Mesendoderm (in vitro differentiated cells): ENCODE measurements at regions not wholly inside any gene's neighbourhood (a gene's known extent, or its start where the extent isn't known, plus 50 kb on each side); places are given as distances from the start of the nearest gene placed in this dataset.

Source experiments
- DNase-seq: peaks from one replicate; pipeline ENCODE4 v3.0.0; 2013
- H2AK5ac ChIP-seq: 2 replicates; pipeline ENCODE4 v1.6.1; 2013; ENCODE audit warnings: low read length, inconsistent platforms
- H2BK120ac ChIP-seq: 2 replicates; pipeline ENCODE4 v1.6.1; 2013; ENCODE audit warnings: low read depth, mild to moderate bottlenecking, low read length, moderate library complexity, mixed read lengths
- H2BK15ac ChIP-seq: replicated peaks from 2 replicates; pipeline ENCODE4 v1.6.1; 2013; ENCODE audit warnings: low read depth, mild to moderate bottlenecking, moderate library complexity
- H2BK5ac ChIP-seq: 2 replicates; pipeline ENCODE4 v1.6.1; 2013; ENCODE audit warnings: low read length, inconsistent platforms
- H3K18ac ChIP-seq: 2 replicates; pipeline ENCODE4 v1.6.1; 2013; ENCODE audit warnings: mild to moderate bottlenecking, low read length, mixed read lengths
- H3K23ac ChIP-seq: one replicate; pipeline ENCODE4 v1.6.1; 2013; ENCODE audit warnings: low read length
- H3K27ac ChIP-seq: 2 replicates; pipeline ENCODE4 v1.5.1; 2013; ENCODE audit warnings: low read depth, mild to moderate bottlenecking, inconsistent platforms, low read length, moderate library complexity
- H3K27me3 ChIP-seq: 2 replicates; pipeline ENCODE4 v1.6.1; 2013; ENCODE audit warnings: low read length, control low read depth, mild to moderate bottlenecking, inconsistent platforms; ENCODE audit not compliant: insufficient read depth, poor library complexity
- H3K36me3 ChIP-seq: 2 replicates; pipeline ENCODE4 v1.6.1; 2013; ENCODE audit warnings: low read length, inconsistent platforms; ENCODE audit not compliant: control insufficient read depth, insufficient read depth
- H3K4ac ChIP-seq: one replicate; pipeline ENCODE4 v1.6.1; 2013; ENCODE audit warnings: low read depth, mild to moderate bottlenecking, low read length, moderate library complexity
- H3K4me1 ChIP-seq: 2 replicates; pipeline ENCODE4 v1.6.1; 2013; ENCODE audit warnings: low read depth, low read length, inconsistent platforms; ENCODE audit not compliant: control insufficient read depth
- H3K4me2 ChIP-seq: 2 replicates; pipeline ENCODE4 v1.6.1; 2013; ENCODE audit warnings: low read length
- H3K4me3 ChIP-seq: 2 replicates; pipeline ENCODE4 v1.5.1; 2013; ENCODE audit warnings: mild to moderate bottlenecking, low read length
- H3K56ac ChIP-seq: one replicate; pipeline ENCODE4 v1.6.1; 2013; ENCODE audit warnings: low read length
- H3K79me1 ChIP-seq: 2 replicates; pipeline ENCODE4 v1.6.1; 2013; ENCODE audit warnings: low read length, inconsistent platforms
- H3K79me2 ChIP-seq: 2 replicates; pipeline ENCODE4 v1.6.1; 2013; ENCODE audit warnings: mild to moderate bottlenecking, low read length; ENCODE audit not compliant: control insufficient read depth, insufficient read depth
- H3K9ac ChIP-seq: 2 replicates; pipeline ENCODE4 v1.6.1; 2013; ENCODE audit warnings: low read length, inconsistent platforms
- H4K5ac ChIP-seq: one replicate; pipeline ENCODE4 v1.6.1; 2013; ENCODE audit warnings: low read length
- H4K8ac ChIP-seq: one replicate; pipeline ENCODE4 v1.6.1; 2013; ENCODE audit warnings: low read depth, mild to moderate bottlenecking, control low read depth, low read length, moderate library complexity
- WGBS: extraction: QIAGEN DNeasy Blood & Tissue Kit; methylation state at CpG from one replicate; pipeline ENCODE4 v1.1.7; 2013; ENCODE audit warnings: low lambda C conversion rate, missing lambda C conversion rate; ENCODE audit not compliant: insufficient coverage; ENCODE audit errors: extremely low coverage; 5-methylcytosine and 5-hydroxymethylcytosine counted together

DNA sequence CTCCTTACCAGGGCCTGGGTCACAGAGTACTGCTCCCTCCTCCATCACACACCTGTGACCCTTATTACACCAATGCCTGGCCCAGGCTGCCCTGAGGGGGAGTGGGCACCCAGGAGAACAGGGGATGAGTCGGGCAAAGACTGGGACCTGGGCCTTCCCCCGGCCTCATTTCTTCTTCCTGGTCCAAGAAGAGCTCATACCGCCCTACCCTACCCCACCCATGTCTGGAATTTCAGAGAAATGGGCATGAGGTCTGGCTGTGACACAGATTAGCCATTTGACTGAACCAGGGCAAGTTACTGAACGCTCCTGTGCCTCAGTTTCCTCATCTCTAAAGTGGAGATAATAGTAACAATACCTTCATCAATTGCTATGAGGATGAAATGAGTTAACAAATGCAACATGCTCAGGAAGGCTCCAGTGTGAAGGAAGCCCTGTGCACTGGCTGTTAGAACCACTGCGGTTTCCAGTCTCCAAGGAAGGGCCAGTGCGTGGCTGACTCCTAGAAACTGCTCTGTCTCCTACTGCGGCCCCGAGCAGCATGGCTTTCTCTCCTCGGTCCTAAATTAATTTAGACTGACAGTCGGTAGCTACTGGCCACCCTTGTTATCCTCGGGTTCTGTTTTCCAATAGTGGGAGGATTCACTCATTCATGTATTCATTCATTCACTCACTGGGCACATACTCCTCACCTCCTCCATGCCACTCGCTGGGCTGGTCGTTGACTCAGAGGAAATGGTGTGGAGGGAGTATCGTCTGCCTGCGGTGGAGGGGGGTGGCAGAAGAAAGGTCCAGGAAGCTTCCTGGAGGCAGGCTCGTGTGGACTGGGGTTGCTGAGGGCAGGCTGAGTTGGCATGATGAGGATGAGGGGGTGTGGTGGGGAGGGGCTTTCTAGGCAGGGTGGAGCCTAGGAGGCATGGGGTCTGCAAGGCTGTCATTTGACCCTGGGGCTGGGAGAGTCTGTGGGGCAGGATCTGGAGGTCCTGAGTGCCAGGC, 175.6 kb downstream of the GLI2 start:
- no peak overlapping the region for H4K8ac ChIP-seq
- no peak for DNase-seq
- H3K36me3 ChIP-seq, result no peaks in the 10 kb centered on the region
- H3K79me1 ChIP-seq, result peaks cover 7% of the 10 kb centered on the region
- no peak overlapping the region for H2BK5ac ChIP-seq
- no peak overlapping the region for H3K4me3 ChIP-seq
- no peak overlapping the region for H3K18ac ChIP-seq
- no peak overlapping the region for H2BK120ac ChIP-seq
- no peaks in the 10 kb centered on the region for H3K4me1 ChIP-seq
- H3K23ac ChIP-seq, result no peak overlapping the region
- no CpG with 5 or more reads among the region's 16 CpGs for WGBS
- H2BK15ac ChIP-seq, result no peak overlapping the region
- no peak overlapping the region for H3K56ac ChIP-seq
- no peak overlapping the region for H2AK5ac ChIP-seq
- no peak overlapping the region for H3K4ac ChIP-seq
- no peaks in the 10 kb centered on the region for H3K27me3 ChIP-seq
- no peak overlapping the region for H3K27ac ChIP-seq
- no peak overlapping the region for H4K5ac ChIP-seq
- H3K4me2 ChIP-seq, result no peak overlapping the region
- no peaks in the 10 kb centered on the region for H3K79me2 ChIP-seq
- H3K9ac ChIP-seq, result no peak overlapping the region

DNA sequence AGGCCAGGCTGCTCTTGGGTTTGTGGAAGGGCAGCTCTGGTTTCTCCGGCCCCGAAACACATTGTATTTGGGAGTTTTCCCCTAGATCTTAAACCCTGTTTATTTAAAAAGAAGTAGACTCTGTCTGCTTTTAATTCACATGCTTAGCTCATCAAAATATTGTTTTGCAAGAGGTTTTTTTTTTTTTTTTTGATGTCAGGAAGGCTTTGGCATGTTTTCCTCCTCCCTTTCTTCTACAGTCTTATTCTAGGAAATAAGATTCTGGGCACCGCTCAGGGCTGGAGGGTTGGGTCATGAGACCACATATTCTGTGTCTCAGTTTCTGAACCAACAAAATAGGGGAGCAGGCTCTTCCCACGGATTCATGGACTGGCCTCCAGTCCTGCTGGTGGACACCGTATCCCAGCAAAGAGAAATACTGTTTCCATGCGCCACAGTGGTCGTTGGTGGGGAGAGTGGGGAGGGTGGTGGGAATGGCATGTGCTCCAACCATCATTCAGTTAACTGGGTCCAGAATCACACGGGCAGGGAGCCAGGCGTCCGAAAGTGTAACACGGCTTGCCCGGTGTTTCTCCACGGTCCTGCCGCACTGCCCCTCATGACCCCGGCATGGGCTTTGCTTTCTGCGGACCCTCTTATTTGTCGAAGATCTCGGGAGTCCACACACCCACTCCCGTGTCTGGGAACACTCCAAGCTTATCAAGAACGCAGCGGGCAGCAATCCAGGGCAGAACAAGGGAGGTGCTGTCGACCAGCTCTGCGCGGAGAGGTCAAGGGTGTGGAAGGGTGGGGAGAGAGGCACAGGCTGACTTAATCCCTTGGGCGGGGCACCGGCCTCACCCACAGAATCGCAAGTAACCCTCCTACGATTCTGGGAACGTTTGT, 176.7 kb downstream of the GLI2 start:
- no CpG with 5 or more reads among the region's 29 CpGs for WGBS
- Histone ChIP-seq H3K56ac (peak overlapping the region; percentile 25), H2BK15ac (no peak overlapping the region), H3K18ac (no peak overlapping the region), H4K5ac (no peak overlapping the region), H3K27me3 (no peaks in the 10 kb centered on the region), H3K36me3 (no peaks in the 10 kb centered on the region), H3K79me1 (peaks cover 7% of the 10 kb centered on the region), H3K4ac (no peak overlapping the region), H3K23ac (no peak overlapping the region), H3K79me2 (no peaks in the 10 kb centered on the region), H2BK5ac (no peak overlapping the region), H3K4me2 (no peak overlapping the region), H3K4me1 (no peaks in the 10 kb centered on the region), H3K4me3 (no peak overlapping the region), H3K27ac (no peak overlapping the region), H2BK120ac (no peak overlapping the region), H4K8ac (no peak overlapping the region), H2AK5ac (no peak overlapping the region), H3K9ac (no peak overlapping the region)
- DNase-seq, result no peak

DNA sequence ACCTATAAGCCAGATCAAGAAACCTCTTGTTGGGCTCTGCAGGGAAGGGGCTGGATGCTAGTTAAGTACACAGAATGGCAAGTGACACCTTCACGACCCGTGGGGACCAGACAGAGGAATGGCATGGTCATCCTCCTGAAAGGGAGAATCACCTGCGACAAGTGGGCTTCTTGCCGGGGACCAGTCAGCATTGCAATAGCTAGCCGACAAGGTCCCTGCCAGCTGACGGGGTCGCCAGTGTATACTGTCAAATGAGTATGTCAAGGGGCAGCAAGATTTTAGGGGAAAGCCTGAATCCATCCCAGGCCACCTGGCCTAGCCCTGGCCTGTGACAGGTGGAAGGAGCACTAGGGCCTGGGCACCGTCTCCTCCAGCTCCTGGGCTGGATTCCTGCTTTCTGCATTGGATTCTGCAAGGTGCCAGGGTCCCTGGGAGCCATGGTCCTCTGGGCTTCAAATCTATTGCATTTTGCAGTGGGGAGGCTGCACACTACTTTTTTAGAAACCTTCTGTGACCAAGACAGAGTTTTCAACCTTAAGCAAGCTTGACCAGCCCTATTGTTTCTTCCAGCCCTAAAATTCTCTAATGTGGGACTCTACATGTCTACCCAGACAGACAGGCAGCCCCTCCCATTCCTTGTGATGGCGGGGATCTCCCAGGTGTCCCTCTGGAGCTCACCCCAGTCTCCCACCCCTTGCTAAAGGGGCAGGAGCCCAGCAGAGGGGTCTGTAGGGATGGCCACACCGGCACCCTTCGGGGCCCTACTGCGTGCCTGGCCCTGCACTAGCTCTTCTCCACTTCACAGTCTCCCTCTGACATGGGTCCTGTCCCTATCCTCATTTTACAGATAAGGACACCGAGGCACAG, 178.5 kb downstream of the GLI2 start:
- no peaks in the 10 kb centered on the region for H3K4me1 ChIP-seq
- peaks cover 5% of the 10 kb centered on the region for H3K79me1 ChIP-seq
- H2AK5ac ChIP-seq, result no peak overlapping the region
- no peak overlapping the region for H3K4ac ChIP-seq
- no peaks in the 10 kb centered on the region for H3K27me3 ChIP-seq
- DNase-seq, result no peak
- H3K4me2 ChIP-seq, result no peak overlapping the region
- H3K9ac ChIP-seq, result no peak overlapping the region
- H3K18ac ChIP-seq, result no peak overlapping the region
- no peaks in the 10 kb centered on the region for H3K36me3 ChIP-seq
- WGBS, result no CpG with 5 or more reads among the region's 13 CpGs
- H2BK5ac ChIP-seq, result no peak overlapping the region
- no peak overlapping the region for H2BK15ac ChIP-seq
- no peak overlapping the region for H3K56ac ChIP-seq
- no peaks in the 10 kb centered on the region for H3K79me2 ChIP-seq
- H4K8ac ChIP-seq, result no peak overlapping the region
- H3K27ac ChIP-seq, result no peak overlapping the region
- H4K5ac ChIP-seq, result no peak overlapping the region
- no peak overlapping the region for H3K4me3 ChIP-seq
- no peak overlapping the region for H3K23ac ChIP-seq
- no peak overlapping the region for H2BK120ac ChIP-seq

DNA sequence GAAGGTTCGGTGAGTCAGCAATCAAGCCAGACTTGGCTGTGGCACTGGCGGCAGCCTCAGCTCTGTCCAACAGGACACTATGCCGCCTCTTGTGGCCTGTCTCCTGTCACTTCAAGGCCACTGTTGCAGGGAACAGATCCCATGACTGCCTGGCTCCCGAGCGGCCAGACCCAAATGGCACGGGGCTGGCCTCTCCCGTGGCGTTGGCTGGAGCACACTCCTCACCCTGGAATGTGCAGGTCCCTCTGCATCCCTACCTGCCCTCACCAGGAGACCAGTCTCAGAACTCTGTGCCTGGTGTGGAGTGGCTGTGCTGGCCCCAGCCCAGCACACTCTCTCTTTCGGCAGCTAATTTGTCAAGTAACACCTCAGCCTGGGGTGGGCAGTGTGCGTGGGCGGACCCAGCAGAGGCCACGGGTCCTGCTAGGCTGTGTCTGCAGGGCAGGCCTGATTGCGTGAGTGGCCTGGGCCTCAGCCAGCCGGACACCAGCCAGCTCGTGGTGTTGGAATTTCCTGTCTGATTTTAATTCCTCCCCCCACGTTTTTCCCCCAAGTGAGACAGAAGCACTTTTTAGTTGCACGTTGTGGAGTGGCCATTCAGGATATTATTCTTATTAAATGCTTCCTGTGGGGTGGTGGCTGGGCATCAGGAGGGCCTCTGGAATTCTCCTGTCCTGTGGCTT, 179.3 kb downstream of the GLI2 start:
- no peak overlapping the region for H3K23ac ChIP-seq
- peak; percentile 31 for DNase-seq
- H3K79me2 ChIP-seq, result no peaks in the 10 kb centered on the region
- no peak overlapping the region for H4K8ac ChIP-seq
- no peaks in the 10 kb centered on the region for H3K36me3 ChIP-seq
- H3K4me3 ChIP-seq, result no peak overlapping the region
- no peak overlapping the region for H3K4ac ChIP-seq
- peaks cover 5% of the 10 kb centered on the region for H3K79me1 ChIP-seq
- H3K4me2 ChIP-seq, result no peak overlapping the region
- H2BK15ac ChIP-seq, result no peak overlapping the region
- WGBS, result no CpG with 5 or more reads among the region's 17 CpGs
- no peak overlapping the region for H2AK5ac ChIP-seq
- peak overlapping the region; percentile 49 for H3K56ac ChIP-seq
- H3K9ac ChIP-seq, result no peak overlapping the region
- H2BK120ac ChIP-seq, result no peak overlapping the region
- no peak overlapping the region for H2BK5ac ChIP-seq
- no peak overlapping the region for H3K18ac ChIP-seq
- no peak overlapping the region for H3K27ac ChIP-seq
- H3K27me3 ChIP-seq, result no peaks in the 10 kb centered on the region
- H4K5ac ChIP-seq, result no peak overlapping the region
- no peaks in the 10 kb centered on the region for H3K4me1 ChIP-seq

DNA sequence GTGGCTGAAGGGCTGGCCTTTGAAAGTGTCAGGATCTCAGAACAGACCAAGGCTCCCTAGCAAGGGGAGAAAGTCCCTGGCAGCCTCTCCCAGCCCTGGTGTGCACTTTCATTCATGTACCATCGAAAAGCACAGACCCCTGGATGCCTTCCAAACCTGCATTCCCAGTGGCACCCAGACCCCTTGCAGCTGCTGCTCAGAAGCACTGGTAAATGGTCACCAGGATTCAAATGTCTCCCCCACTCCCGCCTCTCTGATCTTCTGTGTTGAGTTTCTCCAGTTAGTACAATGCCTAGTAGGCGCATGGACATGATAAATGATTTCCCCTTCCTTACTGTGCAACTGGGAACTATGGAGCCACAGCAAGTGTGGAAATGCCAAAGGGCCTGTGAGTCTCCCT, 180.0 kb downstream of the GLI2 start:
- no peak overlapping the region for H4K5ac ChIP-seq
- H3K36me3 ChIP-seq, result no peaks in the 10 kb centered on the region
- H3K79me1 ChIP-seq, result peaks cover 5% of the 10 kb centered on the region
- H4K8ac ChIP-seq, result no peak overlapping the region
- H3K18ac ChIP-seq, result no peak overlapping the region
- H3K4ac ChIP-seq, result no peak overlapping the region
- no peak overlapping the region for H3K27ac ChIP-seq
- H2BK15ac ChIP-seq, result no peak overlapping the region
- H3K4me1 ChIP-seq, result no peaks in the 10 kb centered on the region
- no peaks in the 10 kb centered on the region for H3K79me2 ChIP-seq
- H3K27me3 ChIP-seq, result no peaks in the 10 kb centered on the region
- H3K9ac ChIP-seq, result no peak overlapping the region
- H3K56ac ChIP-seq, result no peak overlapping the region
- H3K23ac ChIP-seq, result no peak overlapping the region
- H3K4me2 ChIP-seq, result no peak overlapping the region
- no peak overlapping the region for H2AK5ac ChIP-seq
- no peak overlapping the region for H2BK120ac ChIP-seq
- no peak overlapping the region for H2BK5ac ChIP-seq
- no CpG with 5 or more reads among the region's 3 CpGs for whole genome bisulfite sequencing
- H3K4me3 ChIP-seq, result no peak overlapping the region
- DNase-seq, result no peak
